CD4-positive, alpha-beta T cell treated with Interleukin-4 for 1 hour (primary cell): ENCODE measurements at regions not wholly inside any gene's neighbourhood (a gene's known extent, or its start where the extent isn't known, plus 50 kb on each side); places are given as distances from the start of the nearest gene placed in this dataset.

Experiments
- DNase-seq, 2 donors: peaks; one replicate each; pipeline ENCODE4 v3.0.0-alpha.2; 2020 to 2022

DNA sequence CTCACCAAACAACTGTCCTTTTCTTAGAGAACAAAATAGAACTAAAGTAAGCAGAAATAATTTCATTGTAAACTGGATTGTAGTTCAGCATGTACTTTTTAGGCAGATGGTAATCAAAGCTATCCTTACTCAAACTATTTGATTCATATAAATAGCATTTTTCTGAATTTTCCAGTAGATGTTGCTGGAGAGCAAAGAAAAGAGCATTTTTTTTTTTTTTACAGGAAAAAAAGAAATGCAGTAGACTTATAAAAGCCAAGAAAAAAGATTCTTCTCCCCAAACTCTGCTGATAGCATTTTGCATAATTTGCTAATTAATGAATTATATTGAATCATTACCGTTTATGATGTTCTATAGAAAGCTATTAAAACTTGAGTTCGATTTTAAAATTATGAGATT lies 715.3 kb upstream of the WWC1 start:
- no peak for DNase-seq

DNA sequence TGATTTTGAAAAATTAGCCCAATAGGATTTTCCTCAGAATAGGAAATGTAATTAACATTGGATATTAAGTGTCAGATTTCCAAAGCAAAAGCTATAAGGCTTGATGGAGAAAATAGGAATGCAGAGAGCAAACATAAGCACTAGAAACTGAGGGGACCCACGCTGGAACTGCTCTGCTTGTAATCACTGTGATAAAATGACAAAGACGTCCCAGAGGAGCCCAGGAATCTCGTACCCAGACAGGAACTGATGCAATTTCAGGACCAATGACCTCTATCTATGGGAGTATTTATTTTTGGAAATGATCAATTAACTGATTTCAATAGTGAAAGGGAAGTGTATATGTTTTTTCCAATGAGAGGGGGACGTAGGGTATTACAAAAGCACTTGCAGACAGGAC lies 714.5 kb upstream of the WWC1 start:
- no peak for DNase-seq

DNA sequence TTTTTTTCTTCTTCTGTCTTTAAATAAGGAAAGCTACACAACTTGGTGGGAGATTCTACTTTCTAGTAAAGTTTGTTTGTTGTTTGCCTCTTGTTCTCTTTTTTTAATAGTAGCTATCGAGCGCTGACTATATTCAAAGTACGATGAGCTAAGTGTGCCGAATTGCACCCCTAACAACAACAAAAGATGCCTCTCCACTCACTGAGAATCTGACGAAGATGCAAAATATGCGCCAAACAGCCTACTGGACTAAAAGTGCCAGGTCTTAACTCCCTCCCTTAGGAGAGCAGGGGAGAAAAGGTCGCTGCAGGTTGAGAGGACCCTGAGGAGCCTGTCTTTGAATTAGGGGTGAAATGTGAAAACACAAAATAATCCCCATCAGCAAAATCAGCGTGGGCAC lies 713.8 kb upstream of the WWC1 start:
- DNase-seq, result no peak

DNA sequence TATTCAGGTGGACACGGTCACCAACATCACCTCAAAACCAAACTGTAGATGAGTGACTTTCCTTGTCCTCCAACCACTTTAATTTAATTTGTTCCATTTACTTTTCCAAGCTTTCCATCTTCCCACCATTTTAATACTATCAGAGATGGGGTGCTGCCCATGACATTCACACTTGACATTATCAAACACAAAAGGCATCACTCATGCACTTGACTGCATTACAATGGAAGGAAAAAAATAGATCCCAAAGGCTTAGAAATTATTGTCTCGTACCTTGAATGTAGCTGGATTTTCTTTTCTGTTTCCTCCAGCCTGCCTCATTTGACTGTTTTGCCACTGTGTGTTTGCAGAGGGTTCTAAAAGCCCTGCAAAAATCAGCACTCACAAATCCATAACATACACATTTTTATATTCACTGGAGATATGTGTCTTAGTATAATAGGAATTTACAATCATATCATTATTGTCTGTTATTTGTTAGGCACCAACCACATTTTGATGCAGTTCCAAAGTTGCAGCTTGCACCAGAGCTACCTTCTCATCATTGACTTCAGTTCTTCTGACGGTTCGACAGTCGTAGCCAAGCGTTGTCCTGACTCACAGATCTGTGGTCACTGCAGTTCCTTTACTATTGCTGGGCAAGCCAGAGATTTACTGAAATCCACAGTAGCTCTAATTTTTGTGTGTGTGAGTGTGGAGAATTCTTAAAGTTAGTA lies 712.3 kb upstream of the WWC1 start:
- DNase-seq, result no peak

DNA sequence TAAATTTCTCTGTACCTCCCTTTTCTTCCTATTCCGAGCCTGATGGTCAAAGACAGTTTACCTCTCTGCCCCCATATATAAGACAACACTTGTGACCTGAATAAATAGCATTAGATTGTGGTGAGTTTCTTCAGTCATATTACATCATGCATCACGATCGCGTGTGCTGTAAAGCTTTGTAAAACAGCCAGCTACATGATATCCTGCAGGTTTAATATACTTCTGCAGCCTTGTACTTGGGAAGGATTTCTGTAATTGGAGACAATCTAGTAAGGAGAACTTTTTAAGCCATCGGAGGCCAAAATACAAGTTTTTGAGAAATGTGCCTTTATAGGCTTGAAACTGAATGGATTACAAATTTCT lies 711.8 kb upstream of the WWC1 start:
- DNase-seq, result no peak

DNA sequence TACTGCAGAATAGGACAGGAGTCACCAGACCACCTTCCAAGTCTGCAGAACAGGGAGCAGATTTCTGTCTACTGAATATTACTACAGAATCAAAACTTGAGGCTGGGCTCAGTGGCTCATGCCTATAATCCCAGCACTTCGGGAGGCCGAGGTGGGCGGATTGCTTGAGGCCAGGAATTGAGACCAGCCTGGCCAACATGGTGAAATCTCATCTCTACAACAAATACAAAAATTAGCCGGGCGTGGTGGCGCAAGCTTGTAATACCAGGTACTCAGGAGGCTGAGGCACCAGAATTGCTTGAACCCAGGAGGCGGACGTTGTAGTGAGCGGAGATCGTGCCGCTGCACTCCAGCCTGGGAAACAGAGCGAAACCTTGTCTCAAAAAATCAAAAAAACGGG lies 710.8 kb upstream of the WWC1 start:
- DNase-seq, result no peak

DNA sequence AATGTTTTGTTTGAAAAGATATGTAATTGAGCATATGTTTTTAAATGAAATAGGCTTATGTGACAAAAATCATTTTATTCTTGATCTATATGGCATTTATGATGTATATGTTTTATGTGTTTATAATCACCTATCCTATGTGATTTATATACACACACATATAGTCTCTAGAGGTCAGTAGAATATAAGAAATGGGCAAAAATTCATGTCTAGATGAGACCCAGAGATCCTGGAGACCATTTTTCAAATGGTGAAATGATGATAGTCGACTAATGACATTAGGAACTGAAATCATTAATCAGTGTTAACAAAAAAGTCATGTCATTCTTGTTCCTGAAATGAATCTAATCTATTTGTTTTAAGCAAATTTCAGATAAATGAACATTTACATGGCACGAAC lies 709.2 kb upstream of the WWC1 start:
- no peak for DNase-seq

DNA sequence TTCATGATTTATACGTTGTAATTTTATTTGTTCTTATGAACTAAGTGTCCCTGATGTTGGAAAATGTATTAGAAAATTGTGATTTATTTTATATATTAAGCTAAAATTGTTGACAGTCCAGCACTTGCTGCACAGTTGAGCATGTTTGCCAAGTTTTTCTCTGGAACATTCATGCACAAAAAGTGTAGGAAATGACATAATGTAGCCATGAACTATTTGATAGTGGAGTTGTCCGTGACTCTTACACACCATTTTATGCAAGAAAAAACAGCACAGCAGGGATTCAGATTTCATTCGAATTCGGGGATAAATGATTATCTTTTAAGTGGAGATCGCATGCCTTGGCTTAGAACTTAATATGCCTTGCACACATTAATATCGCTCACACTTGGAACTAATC lies 708.6 kb upstream of the WWC1 start:
- DNase-seq, result no peak

DNA sequence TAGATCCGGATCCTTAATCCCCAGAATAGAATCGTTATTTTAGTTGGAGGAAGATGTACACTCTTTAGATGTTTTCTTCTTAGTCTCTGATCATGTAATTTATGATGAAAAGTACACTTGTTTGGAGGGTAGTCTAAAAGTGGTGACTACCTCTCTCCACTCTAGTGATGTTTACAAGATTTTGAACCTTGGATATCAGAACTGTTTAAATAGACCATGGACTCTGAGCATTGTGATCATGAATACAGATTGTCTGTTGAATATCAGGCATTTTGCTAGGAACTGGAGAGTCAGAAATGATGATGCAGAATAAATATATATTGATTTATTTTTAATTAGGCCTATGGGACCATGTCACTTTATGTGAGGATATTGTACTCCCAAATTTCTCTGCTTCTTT lies 706.3 kb upstream of the WWC1 start:
- DNase-seq, result no peak

DNA sequence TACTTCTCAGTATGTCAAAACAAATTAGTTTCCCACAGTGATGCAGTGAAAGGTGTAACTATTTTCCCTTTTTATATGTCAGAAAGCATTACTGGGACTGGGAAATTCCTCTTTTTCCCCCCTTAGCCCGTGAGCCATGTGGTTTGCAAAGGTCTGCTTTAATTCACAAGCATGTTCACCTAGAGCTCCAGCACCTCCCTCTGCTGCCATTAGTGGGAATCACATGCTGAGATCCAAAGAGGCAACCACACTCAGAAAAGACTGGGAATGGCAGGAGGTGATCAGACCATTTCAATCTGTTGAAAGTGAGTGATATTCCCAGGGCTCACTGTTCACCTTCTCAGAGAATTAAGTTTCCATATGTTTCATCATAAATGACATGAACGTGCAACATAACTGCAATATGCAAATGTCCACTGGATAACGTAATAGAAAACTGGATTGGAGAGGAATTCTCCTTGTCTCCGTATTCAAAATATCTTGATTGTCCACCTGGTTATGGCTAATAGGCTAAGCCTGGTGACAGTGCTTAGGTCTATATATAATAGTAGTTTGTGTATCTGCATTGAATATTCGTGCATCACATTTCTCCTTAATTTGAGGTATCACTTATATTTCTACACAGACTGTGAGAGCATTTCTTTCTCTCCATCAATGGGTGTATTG lies 703.5 kb upstream of the WWC1 start:
- DNase-seq, result no peak

DNA sequence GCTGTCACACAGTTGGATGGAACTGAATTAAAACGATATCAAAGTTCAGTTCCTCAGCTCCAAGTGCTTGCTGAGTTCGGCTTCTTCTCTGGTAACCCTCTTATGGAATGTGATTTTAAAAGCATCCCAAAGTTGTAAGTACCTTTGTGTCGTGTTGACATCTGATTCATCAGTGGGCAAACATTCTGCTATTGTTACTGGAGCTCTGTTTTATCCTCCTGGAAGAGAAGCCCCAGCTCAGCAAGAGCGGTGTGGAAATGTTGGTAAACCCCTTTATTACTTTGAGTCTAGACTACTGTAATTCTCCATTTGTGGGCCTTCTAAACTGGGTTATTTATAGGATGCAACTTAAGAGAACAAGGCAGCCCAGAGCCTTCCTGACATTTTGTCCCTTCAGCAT lies 699.3 kb upstream of the WWC1 start:
- DNase-seq, result no peak

DNA sequence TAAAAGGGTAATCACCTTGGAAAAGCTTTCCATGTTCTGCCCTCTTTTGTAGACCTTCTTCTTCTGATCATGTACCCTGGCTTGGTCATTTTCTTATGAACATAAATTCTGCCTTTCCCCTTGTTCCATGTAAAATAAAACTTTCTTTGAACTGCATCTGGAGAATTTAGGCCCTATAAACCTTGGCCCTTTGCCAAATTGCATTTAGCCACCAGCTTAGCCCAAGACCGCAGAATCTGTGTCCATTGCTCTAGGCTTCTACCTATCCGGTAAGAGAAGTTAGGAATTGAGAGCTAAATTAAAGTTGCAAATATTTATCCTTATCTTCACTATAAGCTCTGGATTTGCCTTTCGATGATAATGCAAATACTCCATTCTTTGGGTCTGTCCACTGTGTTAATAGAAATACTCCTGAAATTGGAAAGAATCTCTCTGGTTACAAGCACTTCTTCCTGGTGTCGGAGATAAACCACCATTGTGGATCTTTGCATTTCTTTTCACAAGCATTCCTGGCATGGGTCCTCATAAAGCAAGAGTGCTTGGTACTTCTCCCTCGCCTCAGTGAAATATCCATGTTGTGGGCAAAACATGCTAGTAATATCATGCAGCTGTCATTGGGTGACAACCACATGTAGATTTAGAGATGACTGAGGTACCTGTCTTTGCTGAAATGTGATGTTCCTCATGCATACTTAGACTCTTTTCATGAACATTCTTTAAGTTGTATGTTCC lies 698.0 kb upstream of the WWC1 start:
- DNase-seq, result no peak

DNA sequence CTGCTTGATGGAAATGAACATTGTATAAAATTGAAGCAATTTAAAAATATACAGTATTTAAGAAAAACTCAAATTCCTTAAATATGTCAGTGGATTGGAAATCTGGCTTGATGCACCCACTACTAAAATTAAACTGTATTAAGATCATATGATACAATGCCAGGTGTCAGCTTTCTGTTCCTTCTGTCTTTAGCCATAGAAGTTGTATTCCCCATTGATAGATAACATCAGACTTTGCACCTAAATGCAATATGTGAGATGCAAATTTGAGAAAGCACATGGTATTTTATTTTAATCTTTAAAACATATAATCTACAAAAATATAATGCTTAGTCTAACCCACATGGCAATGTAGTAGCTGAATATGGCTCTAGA lies 697.4 kb upstream of the WWC1 start:
- DNase-seq, result no peak

DNA sequence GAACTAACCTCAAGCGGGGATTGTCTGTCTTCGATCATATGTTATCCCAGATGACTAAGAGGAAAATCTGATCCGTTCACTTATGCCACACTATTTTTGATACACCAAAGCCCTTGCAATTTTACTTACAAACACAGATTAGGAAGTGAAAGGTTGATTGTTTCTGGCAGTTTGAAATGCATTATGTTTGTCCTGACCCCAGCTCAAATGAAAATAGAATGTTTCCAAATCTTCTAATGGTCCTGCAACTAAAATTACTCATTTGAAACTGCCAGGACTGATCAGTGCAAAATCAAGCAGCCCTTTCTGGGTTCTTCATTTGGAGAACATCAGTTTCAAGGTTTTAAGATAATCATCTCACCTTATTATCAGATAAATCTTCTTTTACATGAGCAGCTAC lies 696.7 kb upstream of the WWC1 start:
- no peak for DNase-seq

DNA sequence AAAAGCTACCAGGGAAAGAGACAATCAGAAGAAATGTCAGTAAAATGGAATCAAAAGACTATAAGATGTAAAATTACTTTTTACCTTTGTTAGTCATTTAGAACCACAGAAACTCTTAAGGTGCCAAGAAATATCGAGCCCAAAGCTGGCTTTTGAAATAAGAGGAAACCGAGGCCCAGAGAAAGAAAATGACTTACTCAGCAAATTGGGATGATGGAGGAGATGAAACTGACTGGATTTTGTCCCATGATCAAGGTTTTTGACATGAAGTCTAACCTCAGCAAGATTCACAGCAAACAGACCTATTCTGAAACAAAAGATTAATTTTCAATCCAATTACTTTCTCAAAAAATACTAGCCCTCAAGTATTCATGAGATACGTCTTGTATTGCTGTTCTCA lies 696.2 kb upstream of the WWC1 start:
- no peak for DNase-seq

DNA sequence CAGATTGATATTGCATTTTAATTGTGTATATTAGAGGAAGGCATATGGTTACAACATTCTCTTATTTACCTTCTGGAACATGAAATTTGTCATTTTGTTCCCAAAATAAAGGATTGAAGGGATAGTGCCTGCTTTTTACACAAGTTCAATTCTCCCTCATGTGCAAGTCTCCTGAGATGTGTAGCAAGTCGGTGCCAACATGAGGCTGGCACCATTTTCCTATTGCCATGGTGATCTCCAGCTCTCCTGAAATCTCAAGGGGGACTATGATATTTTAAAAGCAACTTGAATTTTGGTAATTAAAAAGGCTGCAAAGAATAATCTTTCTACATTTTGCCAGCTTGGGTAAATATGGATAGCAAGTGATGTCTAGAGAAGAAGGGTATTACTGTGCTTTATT lies 693.3 kb upstream of the WWC1 start:
- no peak for DNase-seq

DNA sequence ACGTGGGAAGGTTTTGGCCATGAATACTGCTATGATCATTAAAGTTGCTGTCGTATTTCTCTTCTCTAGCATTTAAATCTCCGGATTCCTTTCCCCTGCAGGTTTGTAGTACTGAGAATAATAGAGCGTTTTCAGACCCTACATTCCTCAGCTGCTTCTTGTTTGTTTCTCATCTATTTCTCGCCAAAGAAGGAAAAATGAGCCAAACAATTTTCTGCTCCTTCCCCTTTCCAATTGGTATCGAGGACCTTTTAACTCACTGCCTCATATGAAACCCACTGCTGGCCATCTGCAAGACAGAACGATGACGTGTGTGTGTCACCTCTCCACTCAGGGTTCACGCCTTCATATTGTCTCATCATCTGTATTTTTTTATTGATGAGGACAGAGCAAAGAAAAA lies 689.4 kb upstream of the WWC1 start:
- no peak for DNase-seq

DNA sequence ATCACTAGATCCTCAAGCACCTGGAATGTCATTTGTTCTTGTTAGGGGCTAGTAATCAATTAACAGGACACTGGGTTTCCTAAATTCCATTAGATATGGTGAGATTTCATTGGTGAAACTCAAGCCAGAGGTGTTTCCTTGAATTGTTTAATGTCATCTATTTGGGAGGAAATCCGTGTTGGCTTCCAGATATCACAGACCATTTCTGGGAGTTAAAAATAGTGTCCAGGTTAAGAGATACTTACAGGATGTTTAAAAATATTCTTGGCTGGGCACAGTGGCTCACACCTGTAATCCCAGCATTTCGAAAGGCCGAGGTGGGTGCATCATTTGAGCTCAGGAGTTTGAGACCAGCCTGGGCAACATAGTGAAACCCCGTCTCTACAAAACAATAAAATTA lies 688.3 kb upstream of the WWC1 start:
- no peak for DNase-seq

DNA sequence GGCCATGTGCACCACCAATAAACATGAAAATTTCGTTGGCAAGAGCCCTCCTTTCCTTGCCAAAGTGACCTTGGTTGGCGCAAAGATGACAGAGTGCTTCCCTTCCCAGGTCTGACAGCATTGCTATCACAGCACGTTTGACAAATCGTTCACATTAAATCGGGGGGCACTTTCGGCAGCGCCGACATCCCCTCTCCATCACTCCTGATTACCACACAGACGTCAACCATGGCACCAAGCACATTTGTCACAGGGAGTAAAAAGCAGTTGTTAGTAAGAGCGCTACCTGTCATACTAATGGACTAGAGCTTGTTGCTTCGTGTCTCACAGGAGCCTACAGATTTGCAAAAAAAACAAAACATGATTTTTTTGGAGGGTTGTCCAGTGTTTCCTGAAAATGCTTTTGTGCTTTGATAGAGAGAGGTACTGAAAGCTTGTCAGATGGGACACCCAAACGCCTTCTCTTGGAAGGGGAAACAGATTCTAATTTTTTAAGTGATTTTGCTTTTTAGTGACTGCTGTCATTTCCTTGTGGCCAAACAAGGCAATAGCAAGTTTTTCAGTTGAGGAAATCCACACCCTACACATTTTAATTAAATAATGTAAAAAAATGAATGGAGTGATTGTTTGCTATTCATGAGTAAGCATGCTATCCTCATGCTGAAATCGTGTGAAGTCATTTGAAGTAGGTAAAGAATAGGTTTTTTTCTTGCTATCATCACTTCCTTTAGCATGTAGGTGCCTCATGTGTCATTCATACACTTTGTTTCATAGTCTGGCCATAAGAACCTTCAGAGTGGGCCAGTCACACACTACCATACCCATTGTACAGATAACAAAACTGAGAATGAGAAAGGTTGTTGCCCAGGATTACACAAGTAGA lies 682.8 kb upstream of the WWC1 start:
- DNase-seq, result no peak

DNA sequence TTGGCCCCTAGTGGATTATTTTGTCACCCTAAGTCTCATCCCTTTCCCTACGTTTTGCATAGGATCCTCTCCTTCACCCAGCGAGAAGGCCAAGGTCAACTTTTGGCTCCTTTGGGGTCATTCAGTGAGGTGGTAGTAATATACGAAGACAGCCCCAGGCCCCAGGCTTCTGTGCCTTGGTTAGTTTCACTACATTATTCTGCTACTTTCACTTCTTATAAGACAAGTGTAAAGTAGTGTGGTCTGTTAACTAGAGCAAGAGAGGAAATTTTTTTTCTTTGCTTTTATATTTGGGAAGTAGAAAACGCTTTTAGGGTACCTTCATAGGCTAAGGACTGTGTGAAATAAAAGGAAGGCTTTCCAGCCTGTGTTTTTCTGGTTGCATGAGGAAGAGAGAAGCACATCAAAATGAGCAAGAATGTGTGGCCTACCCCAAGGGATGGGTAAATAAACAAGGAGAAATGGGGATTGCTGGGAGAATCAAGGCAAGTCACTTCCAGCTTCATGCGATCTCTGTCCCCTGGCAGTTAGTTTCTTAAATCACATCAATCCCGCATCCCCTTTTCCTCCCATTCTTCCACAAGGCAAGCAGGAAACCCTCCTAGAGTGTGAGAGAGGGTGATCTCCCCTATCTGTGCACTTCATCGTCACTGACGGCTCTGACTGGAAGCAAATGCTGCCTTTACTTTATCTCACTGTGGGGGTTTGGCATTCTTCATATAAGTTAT lies 677.0 kb upstream of the WWC1 start:
- DNase-seq, result no peak

DNA sequence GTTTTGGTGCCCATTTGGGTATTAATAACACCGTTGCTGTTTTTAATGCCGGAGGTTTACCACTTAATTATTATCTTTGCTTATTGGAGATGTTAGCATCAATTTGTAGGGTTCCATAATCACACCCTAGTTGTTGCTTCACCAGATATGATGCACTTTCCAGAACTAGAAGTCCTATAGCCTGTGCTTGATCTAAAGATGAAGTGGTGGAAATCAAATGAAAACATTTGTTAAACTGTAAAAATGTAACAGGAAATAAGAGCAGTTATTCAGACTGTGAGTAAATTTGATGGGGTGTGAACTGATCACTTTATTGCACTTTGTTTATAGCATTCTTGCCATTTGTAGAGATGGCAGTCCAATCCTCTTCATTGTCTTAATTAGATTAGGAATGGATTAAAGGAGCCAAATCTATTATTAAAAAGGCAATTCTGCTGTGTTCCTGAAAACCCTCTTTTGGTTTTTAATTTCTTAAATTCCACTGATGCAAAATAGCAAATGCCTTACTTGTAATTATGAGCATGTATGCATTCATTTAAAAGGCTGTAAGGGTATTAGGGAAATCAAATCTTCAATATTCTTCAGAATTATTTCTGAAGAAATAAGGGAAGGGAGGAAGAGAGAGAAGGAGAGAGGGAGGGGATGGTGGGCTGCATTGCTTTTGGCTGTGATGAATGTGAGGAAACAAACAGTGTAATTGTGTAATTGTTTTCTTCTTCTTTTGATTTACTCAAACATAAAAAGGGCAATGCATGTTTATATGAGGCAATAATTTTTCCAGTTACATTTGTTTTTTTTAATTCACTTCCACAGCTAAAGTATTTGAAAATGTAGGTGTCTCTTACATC lies 675.2 kb upstream of the WWC1 start:
- no peak for DNase-seq

DNA sequence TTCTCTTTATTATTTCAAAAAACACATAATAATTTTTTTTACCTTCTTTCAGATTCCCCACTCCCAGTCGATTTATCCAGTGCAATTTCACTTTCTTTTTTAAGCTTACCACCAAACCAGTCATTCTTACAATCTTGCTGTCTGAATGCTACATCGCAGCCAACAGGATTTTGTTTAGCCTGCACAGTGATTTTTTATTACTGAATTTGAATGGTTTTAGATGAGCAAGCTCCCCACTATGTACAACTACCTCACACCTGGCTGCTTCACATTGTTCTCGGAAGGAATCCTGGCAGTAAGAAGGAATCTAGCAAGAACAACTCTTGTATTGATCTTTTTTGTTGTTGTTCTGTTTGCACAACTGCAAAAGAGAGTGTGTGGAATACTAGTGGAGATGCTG lies 668.1 kb upstream of the WWC1 start:
- no peak for DNase-seq
